GM19025 (cell line): ENCODE measurements at regions not wholly inside any gene's neighbourhood (a gene's known extent, or its start where the extent isn't known, plus 50 kb on each side); places are given as distances from the start of the nearest gene placed in this dataset.
"Not testable (repeated sequence)": the region's sequence is repeated elsewhere in the genome, so short reads cannot be mapped to it uniquely, and the experiment has no call there.

Experiments used
- ATAC-seq: cut with Tn5 transposase; IDR thresholded peaks from one replicate; pipeline ENCODE4 v1.9.1; 2021; ENCODE audit warnings: mild to moderate bottlenecking, low read depth, moderate library complexity; ENCODE audit not compliant: unreplicated experiment

DNA sequence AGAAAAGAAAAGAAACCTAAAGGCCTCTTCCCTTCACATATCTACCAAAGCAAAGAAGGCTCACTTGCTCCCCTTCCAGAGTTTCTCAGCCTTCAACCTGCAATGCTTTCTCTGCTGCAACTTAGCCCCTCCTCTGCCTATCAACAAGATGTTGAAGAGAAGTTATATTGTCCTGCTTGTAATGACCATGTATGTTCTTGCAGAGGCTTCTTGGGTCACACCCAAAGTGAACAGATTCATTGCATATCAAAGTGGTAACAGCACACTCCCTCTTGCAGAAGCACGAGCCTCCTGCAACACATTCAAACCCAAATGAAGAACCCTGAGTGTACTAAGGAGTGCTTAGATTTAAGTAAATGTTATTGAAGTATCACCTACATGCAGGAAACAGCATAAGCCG lies 494.3 kb downstream of the NTRK2 start:
- ATAC-seq: no peak

DNA sequence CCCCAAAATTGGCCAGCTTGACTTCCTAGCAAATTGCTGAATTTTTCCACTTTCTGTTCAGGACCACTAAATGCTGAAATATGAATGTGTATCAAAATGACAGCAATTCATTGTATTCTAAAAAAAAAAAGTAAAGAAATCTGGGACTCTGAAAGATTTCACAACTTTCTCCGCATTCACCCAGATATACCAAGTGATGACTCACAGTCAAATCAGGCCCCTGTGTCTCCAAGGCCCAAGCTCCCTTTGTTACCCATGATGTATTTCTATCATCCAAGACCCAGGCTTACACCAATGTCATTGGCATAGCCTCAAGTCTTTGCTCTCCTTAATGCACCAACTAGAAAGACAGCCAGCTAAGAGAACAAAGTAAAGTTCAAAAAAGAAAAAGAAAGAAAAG lies 493.9 kb downstream of the NTRK2 start:
- no peak for ATAC-seq

DNA sequence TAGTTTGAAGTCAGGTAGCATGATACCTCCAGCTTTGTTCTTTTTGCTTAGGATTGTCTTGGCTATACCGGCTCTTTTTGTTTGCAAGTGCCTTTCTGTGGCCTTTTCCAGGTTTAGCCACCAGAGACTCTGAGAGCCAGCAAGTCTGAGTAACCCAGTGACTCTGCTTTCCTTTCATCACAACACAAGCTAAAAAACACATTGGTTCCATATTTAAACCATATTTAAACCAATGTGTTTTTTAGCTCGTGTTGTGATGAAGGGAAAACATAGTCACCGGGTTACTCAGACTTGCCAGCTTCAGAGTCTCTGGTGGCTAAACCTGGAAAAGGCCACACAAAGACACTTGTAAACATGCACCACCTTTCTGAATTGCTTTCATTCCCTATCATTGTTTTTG lies 493.3 kb downstream of the NTRK2 start:
- no peak for ATAC-seq

DNA sequence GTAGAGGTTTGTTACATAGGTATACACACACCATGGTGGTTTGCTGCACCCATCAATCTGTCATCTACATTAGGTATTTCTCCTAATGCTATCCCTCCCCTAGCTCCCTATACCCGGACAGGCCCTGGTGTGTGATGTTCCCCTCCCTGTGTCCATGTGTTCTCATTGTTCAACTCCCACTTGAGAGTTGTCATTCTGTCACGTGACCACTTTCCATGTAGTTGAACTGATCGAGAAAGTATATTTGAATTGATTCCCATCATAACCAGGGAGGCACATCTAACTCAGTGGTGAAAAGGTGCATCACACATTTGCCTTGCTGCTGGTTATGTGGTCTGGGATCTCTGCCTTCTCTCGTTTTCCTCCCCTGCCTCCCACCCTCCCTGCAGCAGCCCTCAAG lies 491.4 kb downstream of the NTRK2 start:
- ATAC-seq: not testable (repeated sequence)

DNA sequence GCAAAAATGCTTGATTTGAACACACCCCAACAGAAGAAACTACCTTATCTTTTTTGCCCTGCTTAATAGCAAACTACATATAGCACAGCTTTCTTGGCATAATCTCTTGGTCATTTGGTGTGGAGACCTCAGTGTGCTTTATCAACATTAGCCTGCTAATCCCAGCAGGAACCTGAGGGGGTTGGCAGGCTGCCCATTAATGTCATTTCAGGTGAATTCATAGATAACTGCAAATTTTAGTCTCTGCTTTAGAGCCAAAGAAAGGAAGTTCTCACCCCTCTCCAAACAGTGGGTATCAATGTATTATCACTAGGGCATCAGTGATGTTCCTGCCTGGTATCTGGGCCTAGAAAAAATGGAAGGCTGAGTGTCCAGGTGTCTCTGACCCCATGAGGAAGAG lies 489.0 kb downstream of the NTRK2 start:
- no peak for ATAC-seq

DNA sequence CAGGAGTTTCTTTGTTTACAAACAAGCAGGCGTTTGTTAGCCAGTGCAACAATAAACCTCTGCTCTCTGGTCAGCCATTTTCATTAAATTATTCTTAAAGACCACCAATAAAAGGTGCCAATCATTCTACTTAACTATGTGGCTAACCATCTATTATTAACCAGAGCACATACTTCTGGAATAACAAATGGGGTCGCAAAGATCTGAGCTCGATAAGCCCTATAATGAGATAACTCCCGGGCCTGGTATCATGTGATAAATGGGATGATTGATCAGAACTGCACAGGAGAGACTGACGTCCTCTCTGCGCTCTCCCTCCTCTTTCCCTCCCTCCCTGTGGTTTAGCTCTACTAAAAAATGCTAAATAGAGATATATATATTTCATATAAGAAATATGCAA lies 488.2 kb downstream of the NTRK2 start:
- ATAC-seq: no peak

DNA sequence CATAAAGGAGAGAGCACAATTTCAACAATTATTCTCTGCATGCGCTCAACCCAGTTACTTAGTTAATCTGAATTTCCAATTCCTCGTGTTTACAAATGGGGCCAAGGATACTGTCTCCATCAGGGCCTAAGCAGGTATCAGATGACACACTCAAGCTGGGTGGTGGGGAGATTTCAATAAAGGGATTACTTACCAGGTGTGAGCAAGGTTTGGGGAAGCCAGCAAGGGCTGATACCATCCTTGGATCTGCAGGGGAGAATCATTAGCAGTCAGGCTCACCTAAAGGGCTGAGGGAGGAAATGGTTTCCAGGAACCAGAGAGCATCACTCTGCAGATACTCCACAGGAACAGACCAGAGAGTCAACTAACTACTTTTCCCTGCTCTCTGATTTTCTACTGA lies 487.1 kb downstream of the NTRK2 start:
- no peak for ATAC-seq

DNA sequence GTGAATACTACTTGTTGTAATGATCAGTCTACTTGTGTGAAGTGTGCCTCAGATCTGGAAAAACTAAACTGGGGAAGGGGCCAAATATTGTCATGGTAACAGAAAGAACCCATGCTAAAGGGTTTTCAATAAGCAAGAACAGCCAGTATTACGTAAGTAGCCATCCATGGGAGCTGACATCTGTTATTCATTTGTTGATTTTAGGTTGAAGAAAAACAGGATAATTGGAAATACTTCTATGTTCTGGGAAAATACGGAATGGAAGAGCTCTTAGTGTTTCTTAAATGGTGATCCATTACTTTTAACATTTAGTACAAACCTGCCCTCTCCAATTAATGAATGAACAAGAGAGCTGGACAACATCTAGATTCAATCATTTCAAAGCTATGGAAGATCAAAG lies 485.8 kb downstream of the NTRK2 start:
- ATAC-seq: no peak

DNA sequence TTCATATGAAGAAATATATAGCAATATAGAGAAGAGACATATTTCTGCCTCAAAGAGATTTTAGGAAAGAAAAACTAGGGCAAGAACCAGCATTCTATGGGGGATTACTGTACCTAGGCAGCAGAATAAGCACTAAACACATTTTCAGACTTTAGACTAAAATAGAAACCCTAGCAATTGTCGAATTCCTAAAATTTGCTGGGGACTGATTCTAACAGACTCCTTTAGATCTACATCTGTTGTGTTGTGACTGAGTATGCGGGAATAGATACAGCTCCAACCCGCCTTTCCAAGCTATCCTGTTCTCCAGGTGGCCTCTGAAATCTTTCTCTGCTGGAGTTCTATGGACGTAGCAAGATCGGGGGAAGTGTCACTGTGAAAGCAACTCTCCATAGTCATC lies 482.2 kb downstream of the NTRK2 start:
- ATAC-seq: no peak

DNA sequence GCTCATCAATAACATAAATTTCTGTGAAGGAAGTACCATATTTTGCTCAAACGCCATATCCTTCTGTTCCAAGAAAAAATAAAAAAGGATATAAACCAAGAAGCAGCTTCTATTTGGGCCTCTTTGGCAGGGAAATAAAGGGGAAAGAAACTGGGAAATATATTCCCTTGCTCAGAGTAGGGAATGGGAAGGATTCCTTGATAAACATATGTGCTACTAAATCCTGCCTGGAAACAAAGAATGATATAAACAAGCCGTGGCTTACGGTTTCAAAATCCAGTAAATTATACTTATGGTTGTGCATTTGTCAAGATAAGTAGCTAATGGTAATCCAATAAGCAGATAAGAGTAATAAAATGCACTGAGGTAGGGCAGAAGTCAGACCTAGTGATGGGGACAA lies 481.6 kb downstream of the NTRK2 start:
- no peak for ATAC-seq

DNA sequence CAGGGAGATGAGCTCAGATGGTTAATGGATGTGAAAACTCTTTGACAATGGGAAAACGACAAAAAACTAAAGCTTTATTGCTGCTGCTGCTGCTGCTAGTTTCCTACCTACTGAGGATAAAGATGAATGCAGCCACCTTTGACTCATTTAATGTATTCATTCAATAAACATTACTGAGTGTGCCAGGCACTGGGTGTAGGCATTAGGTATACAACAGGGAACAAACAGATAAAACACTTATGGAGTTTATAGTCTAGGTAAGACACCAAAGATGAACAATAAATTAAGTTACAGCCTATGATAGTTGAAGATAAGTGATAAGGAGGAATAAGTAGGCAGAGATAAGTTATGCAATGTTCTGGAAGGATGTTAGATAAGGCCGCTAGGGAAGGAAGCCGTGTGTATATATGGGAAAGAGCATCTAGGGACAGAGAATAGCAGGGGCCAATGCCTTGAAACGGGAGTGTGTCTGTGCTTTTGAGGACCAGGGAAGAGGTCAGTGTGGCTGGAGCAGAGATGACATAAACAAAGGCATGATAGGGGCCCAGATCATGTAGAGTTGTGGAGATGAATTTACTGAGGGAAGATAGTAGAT lies 477.6 kb downstream of the NTRK2 start:
- ATAC-seq: no peak

DNA sequence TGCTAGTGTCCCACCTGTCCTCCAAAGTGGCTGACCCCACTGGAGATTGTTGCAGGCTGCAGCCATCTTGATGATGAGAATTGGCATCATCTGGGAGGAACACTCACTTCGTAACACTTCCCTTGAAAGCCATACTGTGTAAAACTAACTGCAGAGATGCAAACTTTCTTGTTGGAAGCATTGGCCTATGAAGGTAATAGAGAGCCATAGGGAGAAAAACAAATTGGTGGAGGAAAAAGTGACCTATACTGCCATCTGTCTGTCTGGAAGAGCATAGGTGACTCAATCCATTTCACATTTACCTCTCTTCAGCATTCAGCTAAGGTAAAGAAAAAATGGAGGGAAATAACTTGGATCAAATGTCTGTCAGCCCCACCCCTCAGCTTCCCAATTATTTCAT lies 473.4 kb downstream of the NTRK2 start:
- ATAC-seq: no peak

DNA sequence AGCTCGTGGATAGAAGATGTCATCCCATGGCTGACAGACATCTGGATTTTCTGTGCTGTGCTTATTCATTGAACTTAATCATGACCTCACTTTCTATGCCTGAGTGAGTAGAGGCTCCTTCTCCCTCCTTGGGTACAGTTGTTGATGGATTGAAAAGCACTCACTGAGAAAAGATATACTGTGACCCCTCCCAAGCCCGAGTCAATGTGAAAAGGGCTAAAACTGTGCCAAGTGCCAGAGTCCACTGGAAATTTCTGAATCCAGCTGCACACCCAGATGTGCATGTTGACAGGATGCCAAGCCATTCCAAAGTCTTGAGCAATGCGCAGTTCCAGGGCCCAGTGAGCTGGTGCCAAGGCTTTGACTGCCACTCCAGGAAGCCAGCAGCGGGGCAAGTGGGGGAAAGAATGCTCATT lies 473.0 kb downstream of the NTRK2 start:
- no peak for ATAC-seq

DNA sequence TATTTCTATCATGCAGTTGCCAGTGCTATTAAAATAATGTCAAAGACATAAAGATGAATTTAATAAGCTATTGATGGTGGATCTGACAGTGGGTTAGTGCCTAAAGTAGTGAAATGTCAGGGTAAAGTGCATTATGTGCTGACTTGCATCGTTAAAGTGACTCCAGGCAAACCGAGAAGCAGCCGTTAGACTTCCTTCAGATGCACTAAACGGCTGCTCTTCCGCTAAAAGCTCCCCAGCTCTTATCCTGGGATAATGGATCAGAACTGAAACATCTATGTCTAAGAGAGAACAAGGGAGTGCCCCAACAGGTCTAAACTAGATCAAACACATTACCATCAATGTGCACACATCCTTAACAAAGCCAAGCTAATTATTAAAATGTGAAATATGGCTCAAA lies 468.2 kb downstream of the NTRK2 start:
- ATAC-seq: no peak

DNA sequence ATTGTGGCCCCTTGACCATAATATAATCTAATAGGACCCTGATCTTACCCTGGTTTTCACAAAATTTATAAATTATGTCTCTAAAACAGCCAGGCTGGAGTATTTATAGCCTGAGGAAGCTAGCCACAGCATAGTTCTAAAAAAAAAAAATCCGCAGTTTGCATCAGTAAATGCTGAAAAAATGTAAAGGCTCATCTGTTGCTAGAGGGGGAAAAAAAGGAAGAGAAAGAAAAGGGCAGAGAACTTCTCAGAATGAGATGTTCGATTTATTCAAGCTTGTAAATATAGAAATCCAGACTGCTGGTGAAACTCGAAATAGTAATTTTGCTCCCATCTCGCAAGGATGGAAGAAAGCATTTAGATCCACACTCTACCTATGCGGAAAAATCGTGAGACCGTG lies 467.5 kb downstream of the NTRK2 start:
- ATAC-seq: no peak

DNA sequence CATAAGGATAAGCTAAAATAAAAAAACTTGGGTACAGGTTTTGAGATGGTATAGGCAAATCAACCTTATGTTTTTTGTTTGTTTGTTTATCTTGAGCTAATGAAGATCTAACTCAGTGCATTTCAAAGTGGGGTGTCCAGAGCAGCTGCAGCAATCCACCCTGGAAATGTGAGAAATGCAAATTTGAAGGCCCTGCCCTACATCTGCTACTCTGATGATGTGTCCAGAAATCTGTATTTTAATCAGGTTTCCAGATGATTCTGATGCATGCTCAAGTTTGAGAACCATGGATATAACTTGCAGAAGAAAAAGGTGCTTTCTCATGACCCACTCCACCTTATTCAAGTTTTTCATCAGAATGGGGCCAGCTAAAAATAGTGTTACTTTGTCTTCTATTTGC lies 467.0 kb downstream of the NTRK2 start:
- no peak for ATAC-seq

DNA sequence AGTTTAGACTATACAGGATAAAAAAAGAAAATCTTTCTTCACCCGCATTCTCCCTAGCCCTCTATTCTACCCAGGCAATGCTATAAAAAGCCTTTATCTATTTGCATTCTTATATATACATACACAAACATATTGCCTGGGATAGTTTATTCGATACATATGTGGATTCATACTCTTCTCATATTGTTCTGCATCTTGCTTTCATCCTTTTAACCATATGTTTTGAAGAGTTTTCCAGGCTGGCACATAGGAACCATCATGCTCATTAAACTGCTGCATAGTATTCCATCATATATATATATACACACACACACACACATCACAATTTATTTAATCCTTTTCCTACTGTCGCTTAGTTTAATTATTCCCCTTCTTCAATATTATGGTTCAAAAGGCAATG lies 461.2 kb downstream of the NTRK2 start:
- no peak for ATAC-seq

DNA sequence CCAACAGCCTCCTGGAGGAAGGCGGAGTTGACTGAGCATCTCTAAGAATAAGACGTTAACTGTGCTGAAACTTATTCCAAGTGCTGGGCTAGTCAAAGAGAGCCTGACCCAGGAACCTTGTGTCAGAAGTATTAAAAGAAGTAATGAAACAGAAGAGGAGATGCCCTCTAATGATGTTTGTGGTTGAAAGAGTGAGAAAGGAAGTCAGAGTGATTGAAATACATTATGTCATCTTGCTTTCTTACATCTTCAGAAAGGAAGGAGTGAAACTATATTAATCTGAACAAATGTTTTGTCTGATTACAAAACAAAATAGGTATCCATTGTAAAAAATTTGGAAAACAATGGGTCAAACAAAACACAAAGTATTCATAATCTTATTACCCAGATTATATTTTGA lies 460.7 kb downstream of the NTRK2 start:
- no peak for ATAC-seq

DNA sequence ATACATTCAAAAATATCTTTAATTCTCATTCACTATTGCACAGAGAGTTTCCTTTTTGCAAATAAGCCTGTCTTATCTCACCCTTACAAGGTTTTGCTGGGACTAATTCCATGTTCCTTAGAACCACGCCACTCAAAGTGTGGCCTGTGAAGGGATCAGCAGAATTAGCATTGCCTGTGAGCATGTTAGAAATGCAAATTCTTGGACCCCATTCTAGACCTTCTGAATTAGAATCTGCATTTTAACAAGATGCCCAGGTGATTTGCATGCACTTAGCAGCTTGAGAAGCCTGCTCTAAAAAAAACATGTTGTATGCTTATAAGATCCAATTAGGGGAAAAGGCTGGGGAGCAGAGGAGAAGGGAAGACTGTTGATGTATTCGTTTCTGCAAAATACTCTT lies 460.0 kb downstream of the NTRK2 start:
- no peak for ATAC-seq

DNA sequence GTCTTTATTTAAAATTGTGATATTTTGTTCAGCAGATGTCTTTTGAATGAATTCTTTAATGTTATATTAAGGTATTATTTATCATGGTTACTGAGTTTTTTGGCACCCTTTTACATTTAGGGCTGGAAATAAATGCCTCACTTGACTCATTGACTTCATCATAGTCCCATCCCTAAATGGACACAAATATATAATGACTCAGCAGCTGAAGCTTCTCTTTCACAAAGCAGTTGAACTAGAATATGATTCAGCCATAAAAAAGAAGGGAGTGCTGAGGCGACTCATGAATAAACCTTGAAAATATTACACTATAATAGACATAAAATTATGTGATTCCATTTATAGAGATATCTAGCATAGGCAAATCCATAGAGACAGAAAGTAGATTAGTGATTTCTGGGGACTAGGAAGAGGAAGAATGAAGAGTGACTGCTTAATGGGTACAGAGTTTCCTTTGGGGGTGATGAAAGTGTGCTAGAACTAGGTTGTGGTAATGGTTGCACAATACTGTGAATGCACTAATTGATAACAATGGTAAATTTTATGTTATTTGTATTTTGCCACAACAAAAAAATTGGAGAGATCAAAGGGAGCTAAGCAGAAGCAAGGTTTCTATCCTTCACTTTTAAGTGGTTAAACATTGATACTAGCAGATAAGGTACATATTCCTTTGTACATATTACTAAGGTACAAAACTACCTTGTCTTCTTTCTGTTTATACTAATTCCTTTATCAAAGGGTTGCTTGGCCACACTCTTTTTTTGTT lies 449.6 kb downstream of the NTRK2 start:
- no peak for ATAC-seq

DNA sequence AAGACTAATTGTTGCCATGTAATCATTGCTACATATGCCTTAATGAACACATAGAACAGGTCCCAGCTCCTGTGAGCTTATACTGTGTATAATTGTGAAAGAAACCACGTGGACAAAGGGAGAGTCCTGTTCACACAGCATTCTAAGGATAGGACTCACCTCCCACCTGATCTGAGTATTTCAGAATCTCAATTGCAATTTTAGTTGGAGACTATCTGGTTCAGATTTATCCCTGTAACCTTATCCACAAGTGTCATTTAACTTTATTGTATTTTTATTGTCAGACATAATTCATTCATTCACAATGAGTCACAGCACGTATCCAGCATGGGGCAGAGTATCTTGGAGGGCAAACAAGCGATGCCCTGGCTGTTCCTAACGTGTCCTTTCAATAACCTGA lies 448.3 kb downstream of the NTRK2 start:
- no peak for ATAC-seq

DNA sequence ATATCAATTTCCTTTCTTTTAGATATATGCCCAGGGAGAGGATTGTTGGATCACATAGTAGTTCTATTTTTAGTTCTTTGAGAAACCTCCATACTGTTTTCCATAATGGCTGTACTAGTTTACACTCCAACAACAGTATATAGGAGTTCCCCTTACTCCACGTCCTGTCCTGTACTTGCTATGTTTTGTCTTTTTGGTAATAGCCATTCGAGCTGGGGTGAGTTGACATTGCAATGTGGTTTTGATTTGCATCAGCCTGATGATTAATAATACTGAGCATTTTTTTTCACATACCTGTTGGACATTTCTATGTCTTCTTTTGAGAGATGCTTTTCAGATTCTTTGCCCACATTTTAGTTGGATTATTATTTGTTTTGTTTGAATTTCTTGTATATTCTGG lies 445.9 kb downstream of the NTRK2 start:
- no peak for ATAC-seq

DNA sequence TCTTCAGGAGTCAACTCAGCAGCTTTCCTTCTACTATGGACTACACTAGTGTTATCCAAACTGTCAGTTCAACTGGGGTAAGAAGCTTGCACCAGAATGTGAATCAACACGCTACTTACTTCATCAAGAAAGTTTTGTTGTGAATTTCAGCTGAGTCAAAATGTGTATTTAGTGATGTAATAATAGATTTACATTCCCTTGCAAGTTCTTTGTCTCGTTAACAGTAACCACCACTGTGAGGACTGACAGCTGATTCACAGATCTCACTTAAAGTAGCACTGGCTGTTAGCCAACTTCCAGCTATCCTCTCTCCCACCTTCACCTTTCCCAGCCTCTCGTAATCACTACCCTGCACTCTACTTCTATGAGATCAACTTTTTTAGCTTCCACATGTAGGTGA lies 445.3 kb downstream of the NTRK2 start:
- ATAC-seq: no peak
